ENCODE measurements at regions not wholly inside any gene's neighbourhood (a gene's known extent, or its start where the extent isn't known, plus 50 kb on each side); places are given as distances from the start of the nearest gene placed in this dataset.

DNA sequence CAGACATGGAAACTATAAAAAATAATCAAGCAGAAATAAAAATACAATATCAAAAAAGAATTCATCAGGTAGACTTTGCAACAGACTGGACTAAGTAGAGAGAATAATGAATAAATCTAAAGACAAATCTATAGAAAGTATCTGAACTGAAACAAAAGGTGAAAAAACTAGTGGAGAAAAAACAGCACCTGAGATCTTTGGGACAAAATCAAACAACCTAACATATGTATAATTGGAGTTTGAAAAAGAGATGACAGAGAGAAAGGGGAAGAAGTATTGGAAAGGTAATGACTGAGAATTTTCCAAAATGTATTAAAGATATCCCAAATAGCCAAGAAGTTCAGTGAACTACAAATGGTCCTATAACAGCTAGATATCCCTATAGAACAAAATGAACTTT is 245.4 kb downstream of the IPO8 start:
- H2BK120ac ChIP-seq (ENCODE audit: low read depth, low read length), result no peak overlapping the region
- H3K14ac ChIP-seq (ENCODE audit: low read length in 2 of 2), result no peak overlapping the region

DNA sequence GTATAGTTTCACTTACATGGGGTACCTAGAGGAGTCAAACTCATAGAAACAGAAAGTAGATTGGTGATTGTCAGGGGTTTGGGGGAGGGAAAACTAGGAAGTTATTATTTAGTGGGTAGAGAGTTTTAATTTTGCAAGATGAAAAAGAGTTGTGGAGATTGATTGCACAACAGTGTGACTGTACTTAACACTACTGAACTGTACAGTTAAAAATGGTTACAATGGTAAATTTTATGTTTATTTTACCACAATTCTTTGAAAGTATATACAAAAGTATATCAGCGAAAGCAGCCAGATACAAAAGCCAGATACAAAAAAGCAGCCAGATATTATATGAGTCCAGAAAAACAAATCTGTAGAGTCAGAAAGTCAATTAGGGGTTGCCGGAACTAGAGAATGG is 247.6 kb downstream of the IPO8 start:
- H3K36me3 ChIP-seq (ENCODE audit: control insufficient read depth in 1 of 2, insufficient read depth in 2 of 2, low read depth in 1 of 2, low read length in 2 of 2), result no peaks in the 10 kb centered on the region
- no peak overlapping the region for H2AFZ ChIP-seq (ENCODE audit: low read depth, low read length)
- no peak overlapping the region for H3K18ac ChIP-seq (ENCODE audit: low read depth in 1 of 2, low read length in 2 of 2)
- DNase-seq, result peak; percentile 51
- H3K27ac ChIP-seq (ENCODE audit: low read length, poor library complexity, severe bottlenecking), result no peak overlapping the region
- H2BK5ac ChIP-seq (ENCODE audit: low read depth, low read length, poor library complexity, severe bottlenecking), result no peak overlapping the region
- H3K27me3 ChIP-seq (ENCODE audit: control insufficient read depth in 1 of 2, insufficient read depth in 1 of 2, low read length in 2 of 2), result no peaks in the 10 kb centered on the region
- H2BK15ac ChIP-seq (ENCODE audit: low read depth, poor library complexity, severe bottlenecking), result no peak overlapping the region
- no peak overlapping the region for H3K14ac ChIP-seq (ENCODE audit: low read length in 2 of 2)
- H3K9me3 ChIP-seq (ENCODE audit: control insufficient read depth, low read length), result peaks cover 30% of the 10 kb centered on the region
- no peak overlapping the region for H3K4me2 ChIP-seq (ENCODE audit: low read length, poor library complexity, severe bottlenecking)
- H3K23ac ChIP-seq (ENCODE audit: low read length in 2 of 2), result no peak overlapping the region
- H4K91ac ChIP-seq (ENCODE audit: low read length), result no peak overlapping the region
- WGBS, result 63% methylated on average over 1 of the region's 2 CpGs
- no peak overlapping the region for H3K4me3 ChIP-seq (ENCODE audit: insufficient read depth in 1 of 2, low read depth in 1 of 2, low read length in 2 of 2)
- no peaks in the 10 kb centered on the region for H3K79me1 ChIP-seq (replicated peaks; ENCODE audit: low read length, poor library complexity, severe bottlenecking)
- H2BK120ac ChIP-seq (ENCODE audit: low read depth, low read length), result no peak overlapping the region
- no peak overlapping the region for H2AK5ac ChIP-seq (ENCODE audit: low read length, severe bottlenecking)
- H3K4me1 ChIP-seq (ENCODE audit: control insufficient read depth, insufficient read depth, low read depth, low read length), result peaks cover 2% of the 10 kb centered on the region
- H3K4ac ChIP-seq (ENCODE audit: low read depth in 1 of 2, low read length in 2 of 2), result no peak overlapping the region
- H4K8ac ChIP-seq (ENCODE audit: low read length), result no peak overlapping the region
- no peak overlapping the region for H2BK12ac ChIP-seq (ENCODE audit: low read length in 2 of 2)
- no peak overlapping the region for H3K9ac ChIP-seq (ENCODE audit: low read length)

More for the DNA sequence above, 245.4 kb downstream of the IPO8 start:
- Histone ChIP-seq H3K4ac (ENCODE audit: low read depth in 1 of 2, low read length in 2 of 2) (no peak overlapping the region), H3K18ac (ENCODE audit: low read depth in 1 of 2, low read length in 2 of 2) (no peak overlapping the region), H3K9ac (ENCODE audit: low read length) (no peak overlapping the region), H3K27ac (ENCODE audit: low read length, poor library complexity, severe bottlenecking) (no peak overlapping the region), H2BK12ac (ENCODE audit: low read length in 2 of 2) (no peak overlapping the region), H2BK5ac (ENCODE audit: low read depth, low read length, poor library complexity, severe bottlenecking) (no peak overlapping the region), H4K91ac (ENCODE audit: low read length) (no peak overlapping the region), H2BK15ac (ENCODE audit: low read depth, poor library complexity, severe bottlenecking) (no peak overlapping the region), H3K36me3 (ENCODE audit: control insufficient read depth in 1 of 2, insufficient read depth in 2 of 2, low read depth in 1 of 2, low read length in 2 of 2) (no peaks in the 10 kb centered on the region), H3K4me1 (ENCODE audit: control insufficient read depth, insufficient read depth, low read depth, low read length) (peaks cover 2% of the 10 kb centered on the region), H3K27me3 (ENCODE audit: control insufficient read depth in 1 of 2, insufficient read depth in 1 of 2, low read length in 2 of 2) (no peaks in the 10 kb centered on the region), H3K79me1 (replicated peaks; ENCODE audit: low read length, poor library complexity, severe bottlenecking) (no peaks in the 10 kb centered on the region), H2AK5ac (ENCODE audit: low read length, severe bottlenecking) (no peak overlapping the region), H2AFZ (ENCODE audit: low read depth, low read length) (no peak overlapping the region), H3K23ac (ENCODE audit: low read length in 2 of 2) (no peak overlapping the region), H4K8ac (ENCODE audit: low read length) (no peak overlapping the region), H3K4me3 (ENCODE audit: insufficient read depth in 1 of 2, low read depth in 1 of 2, low read length in 2 of 2) (no peak overlapping the region), H3K9me3 (ENCODE audit: control insufficient read depth, low read length) (peaks cover 30% of the 10 kb centered on the region), H3K4me2 (ENCODE audit: low read length, poor library complexity, severe bottlenecking) (no peak overlapping the region)
- DNase-seq, result peak; percentile 24

DNA sequence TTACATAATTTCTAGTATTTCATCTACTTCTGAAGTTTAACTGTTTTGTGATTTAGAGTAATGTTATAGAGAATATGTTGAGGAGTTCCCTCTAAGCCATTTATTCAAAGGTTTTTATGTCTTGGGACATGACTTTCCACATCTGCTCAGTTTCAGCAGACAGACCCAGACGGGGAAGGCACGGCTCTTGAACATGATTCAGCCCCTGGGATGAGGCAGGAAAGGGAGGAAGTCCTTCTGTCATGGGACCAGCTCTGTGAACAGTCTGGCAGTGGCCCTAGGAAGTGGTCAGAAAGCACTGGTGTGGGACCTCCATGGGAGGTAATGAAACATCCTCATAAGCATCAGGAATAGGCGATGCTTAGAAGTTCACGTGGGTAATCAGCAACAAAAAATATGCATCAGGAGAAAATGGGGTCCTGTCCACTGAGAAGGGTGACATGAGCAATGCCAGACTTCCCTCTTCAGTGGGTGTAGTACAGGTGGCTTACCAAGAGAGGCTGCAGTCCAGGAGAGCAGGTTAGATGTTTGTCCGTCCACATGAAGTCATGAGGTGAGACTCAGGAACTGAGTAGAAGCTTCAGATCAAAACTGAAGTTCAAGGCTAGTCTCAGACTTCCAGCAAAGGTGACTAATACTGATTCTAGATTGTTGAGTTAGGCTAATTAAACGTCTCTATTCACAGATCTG is 248.5 kb downstream of the IPO8 start:
- Histone ChIP-seq H3K14ac (ENCODE audit: low read length in 2 of 2) (no peak overlapping the region), H3K79me1 (replicated peaks; ENCODE audit: low read length, poor library complexity, severe bottlenecking) (no peaks in the 10 kb centered on the region), H3K18ac (ENCODE audit: low read depth in 1 of 2, low read length in 2 of 2) (peak overlapping the region; percentile 94 to 96), H3K9me3 (ENCODE audit: control insufficient read depth, low read length) (peaks cover 30% of the 10 kb centered on the region), H3K27ac (ENCODE audit: low read length, poor library complexity, severe bottlenecking) (no peak overlapping the region), H3K23ac (ENCODE audit: low read length in 2 of 2) (no peak overlapping the region), H3K4ac (ENCODE audit: low read depth in 1 of 2, low read length in 2 of 2) (peak overlapping the region; percentile 57 to 86), H3K9ac (ENCODE audit: low read length) (peak overlapping the region; percentile 2), H3K4me2 (ENCODE audit: low read length, poor library complexity, severe bottlenecking) (no peak overlapping the region), H3K4me3 (ENCODE audit: insufficient read depth in 1 of 2, low read depth in 1 of 2, low read length in 2 of 2) (no peak overlapping the region), H4K8ac (ENCODE audit: low read length) (peak overlapping the region; percentile 96), H2BK12ac (ENCODE audit: low read length in 2 of 2) (peak overlapping the region; percentile 59 to 99), H3K4me1 (ENCODE audit: control insufficient read depth, insufficient read depth, low read depth, low read length) (peaks cover 2% of the 10 kb centered on the region), H2BK120ac (ENCODE audit: low read depth, low read length) (no peak overlapping the region), H3K36me3 (ENCODE audit: control insufficient read depth in 1 of 2, insufficient read depth in 2 of 2, low read depth in 1 of 2, low read length in 2 of 2) (no peaks in the 10 kb centered on the region), H2AK5ac (ENCODE audit: low read length, severe bottlenecking) (no peak overlapping the region), H2AFZ (ENCODE audit: low read depth, low read length) (no peak overlapping the region), H4K91ac (ENCODE audit: low read length) (peak overlapping the region; percentile 96), H2BK5ac (ENCODE audit: low read depth, low read length, poor library complexity, severe bottlenecking) (no peak overlapping the region), H3K27me3 (ENCODE audit: control insufficient read depth in 1 of 2, insufficient read depth in 1 of 2, low read length in 2 of 2) (no peaks in the 10 kb centered on the region), H2BK15ac (ENCODE audit: low read depth, poor library complexity, severe bottlenecking) (no peak overlapping the region)
- WGBS, result 34% methylated on average over 5 of the region's 6 CpGs
- DNase-seq, result peak; percentile 90

DNA sequence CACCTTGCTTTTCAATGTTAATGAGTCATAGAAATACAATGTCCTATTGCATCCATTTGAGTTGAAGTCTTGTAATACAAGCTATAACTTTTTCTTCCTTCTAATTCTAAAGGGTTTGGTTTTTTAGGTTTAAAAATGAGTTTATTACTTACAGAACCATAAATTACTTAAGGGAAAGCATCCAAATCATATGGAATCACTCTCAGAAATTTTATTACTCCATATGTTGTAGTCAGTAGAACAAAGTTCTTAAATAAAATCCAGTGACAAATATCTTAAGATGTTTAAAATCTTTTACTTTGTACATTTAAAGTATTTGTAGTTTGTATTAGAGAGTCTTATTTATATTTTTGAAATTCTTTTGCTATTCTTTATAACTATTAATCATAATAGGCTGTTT is 253.2 kb downstream of the IPO8 start:
- no peak overlapping the region for H3K23ac ChIP-seq (ENCODE audit: low read length in 2 of 2)
- no peak overlapping the region for H3K9ac ChIP-seq (ENCODE audit: low read length)
- no peak overlapping the region for H3K27ac ChIP-seq (ENCODE audit: low read length, poor library complexity, severe bottlenecking)
- peaks cover 2% of the 10 kb centered on the region for H3K4me1 ChIP-seq (ENCODE audit: control insufficient read depth, insufficient read depth, low read depth, low read length)
- no peak for DNase-seq
- H2BK12ac ChIP-seq (ENCODE audit: low read length in 2 of 2), result no peak overlapping the region
- H3K9me3 ChIP-seq (ENCODE audit: control insufficient read depth, low read length), result no peaks in the 10 kb centered on the region
- H3K79me1 ChIP-seq (replicated peaks; ENCODE audit: low read length, poor library complexity, severe bottlenecking), result no peaks in the 10 kb centered on the region
- H3K36me3 ChIP-seq (ENCODE audit: control insufficient read depth in 1 of 2, insufficient read depth in 2 of 2, low read depth in 1 of 2, low read length in 2 of 2), result no peaks in the 10 kb centered on the region
- no peak overlapping the region for H4K8ac ChIP-seq (ENCODE audit: low read length)
- H2AFZ ChIP-seq (ENCODE audit: low read depth, low read length), result no peak overlapping the region
- H2BK15ac ChIP-seq (ENCODE audit: low read depth, poor library complexity, severe bottlenecking), result no peak overlapping the region
- H3K4me2 ChIP-seq (ENCODE audit: low read length, poor library complexity, severe bottlenecking), result no peak overlapping the region
- H2BK120ac ChIP-seq (ENCODE audit: low read depth, low read length), result no peak overlapping the region
- no peak overlapping the region for H3K4ac ChIP-seq (ENCODE audit: low read depth in 1 of 2, low read length in 2 of 2)
- H3K14ac ChIP-seq (ENCODE audit: low read length in 2 of 2), result no peak overlapping the region
- H2AK5ac ChIP-seq (ENCODE audit: low read length, severe bottlenecking), result no peak overlapping the region
- no peak overlapping the region for H3K18ac ChIP-seq (ENCODE audit: low read depth in 1 of 2, low read length in 2 of 2)
- no peak overlapping the region for H3K4me3 ChIP-seq (ENCODE audit: insufficient read depth in 1 of 2, low read depth in 1 of 2, low read length in 2 of 2)
- H3K27me3 ChIP-seq (ENCODE audit: control insufficient read depth in 1 of 2, insufficient read depth in 1 of 2, low read length in 2 of 2), result no peaks in the 10 kb centered on the region
- no peak overlapping the region for H4K91ac ChIP-seq (ENCODE audit: low read length)
- no peak overlapping the region for H2BK5ac ChIP-seq (ENCODE audit: low read depth, low read length, poor library complexity, severe bottlenecking)

Measured in mesenchymal stem cell (in vitro differentiated cells and primary cell).